ENCODE measurements at regions not wholly inside any gene's neighbourhood (a gene's known extent, or its start where the extent isn't known, plus 50 kb on each side); places are given as distances from the start of the nearest gene placed in this dataset.
"Not testable (repeated sequence)": the region's sequence is repeated elsewhere in the genome, so short reads cannot be mapped to it uniquely, and the experiment has no call there.

- H3K27ac ChIP-seq (ENCODE audit: control insufficient read depth, insufficient read depth, low read length); H3K4me1 ChIP-seq (ENCODE audit: control insufficient read depth, extremely low read depth, insufficient read depth, low read length); DNase-seq (ENCODE audit: low read depth, low spot score); H3K4me2 ChIP-seq (ENCODE audit: control insufficient read depth, extremely low read depth, insufficient read depth, low read depth, low read length); FAIRE-seq; H3K79me2 ChIP-seq (ENCODE audit: control insufficient read depth, insufficient read depth, low read length); H3K9me1 ChIP-seq (ENCODE audit: control insufficient read depth, extremely low read depth, insufficient read depth, low read length); H3K27me3 ChIP-seq (ENCODE audit: control insufficient read depth, extremely low read depth, insufficient read depth, low read length); dilution Hi-C loops (cut with MboI; ENCODE audit: extremely low pct_ligation_motif_present, low sequenced_read_pairs); H3K36me3 ChIP-seq (ENCODE audit: control insufficient read depth in 2 of 2, extremely low read depth in 1 of 2, insufficient read depth in 2 of 2, low read length in 2 of 2); H2AFZ ChIP-seq (ENCODE audit: control insufficient read depth, low read length); H3K4me3 ChIP-seq (ENCODE audit: control insufficient read depth in 2 of 3, extremely low read depth in 1 of 3, insufficient read depth in 2 of 3, low read depth in 1 of 3, low read length in 3 of 3); H3K9ac ChIP-seq (ENCODE audit: control insufficient read depth, extremely low read depth, insufficient read depth, low read length); H3K9me3 ChIP-seq (ENCODE audit: control insufficient read depth, low read depth, low read length); H4K20me1 ChIP-seq (ENCODE audit: control insufficient read depth, extremely low read depth, insufficient read depth, low read length): not testable (repeated sequence)
These were observed 142.2 kb upstream of the ZNF722 start for GRCh38 chr7:63856466-63856865.

- TF ChIP-seq CTCF (optimal IDR thresholded peaks at IDR 0.05 in 1 of 3, IDR thresholded peaks at IDR 0.05 in 1 of 3, conservative IDR thresholded peaks at IDR 0.05 in 1 of 3; ENCODE audit: extremely low read depth in 1 of 3, insufficient read depth in 2 of 3, low read length in 3 of 3), result no peak
- TF ChIP-seq EZH2 (IDR thresholded peaks at IDR 0.05; ENCODE audit: low read length), result no peak
These were observed 131.5 kb upstream of the ZNF722 start for GRCh38 chr7:63867127-63867526.

GRCh38 chr7:63874242-63874641 is 124.4 kb upstream of the ZNF722 start:
- H2AFZ ChIP-seq (ENCODE audit: control insufficient read depth, low read length); H3K9ac ChIP-seq (ENCODE audit: control insufficient read depth, extremely low read depth, insufficient read depth, low read length); H3K27me3 ChIP-seq (ENCODE audit: control insufficient read depth, extremely low read depth, insufficient read depth, low read length); DNase-seq (ENCODE audit: low read depth, low spot score); H3K9me3 ChIP-seq (ENCODE audit: control insufficient read depth, low read depth, low read length); H3K4me2 ChIP-seq (ENCODE audit: control insufficient read depth, extremely low read depth, insufficient read depth, low read depth, low read length); FAIRE-seq; H3K36me3 ChIP-seq (ENCODE audit: control insufficient read depth in 2 of 2, extremely low read depth in 1 of 2, insufficient read depth in 2 of 2, low read length in 2 of 2); H3K27ac ChIP-seq (ENCODE audit: control insufficient read depth, insufficient read depth, low read length); H3K4me3 ChIP-seq (ENCODE audit: control insufficient read depth in 2 of 3, extremely low read depth in 1 of 3, insufficient read depth in 2 of 3, low read depth in 1 of 3, low read length in 3 of 3); dilution Hi-C loops (cut with MboI; ENCODE audit: extremely low pct_ligation_motif_present, low sequenced_read_pairs); H3K9me1 ChIP-seq (ENCODE audit: control insufficient read depth, extremely low read depth, insufficient read depth, low read length); H3K4me1 ChIP-seq (ENCODE audit: control insufficient read depth, extremely low read depth, insufficient read depth, low read length); H4K20me1 ChIP-seq (ENCODE audit: control insufficient read depth, extremely low read depth, insufficient read depth, low read length); H3K79me2 ChIP-seq (ENCODE audit: control insufficient read depth, insufficient read depth, low read length): not testable (repeated sequence)

More at GRCh38 chr7:63867127-63867526, 131.5 kb upstream of the ZNF722 start:
- dilution Hi-C loops (cut with MboI; ENCODE audit: extremely low pct_ligation_motif_present, low sequenced_read_pairs), result no loop called here
- DNase-seq (ENCODE audit: low read depth, low spot score) (no peak), FAIRE-seq (no peak)
- H3K27ac ChIP-seq (ENCODE audit: control insufficient read depth, insufficient read depth, low read length), result no peak overlapping the region
- H4K20me1 ChIP-seq (ENCODE audit: control insufficient read depth, extremely low read depth, insufficient read depth, low read length), result no peaks in the 10 kb centered on the region
- no peak overlapping the region for H3K4me3 ChIP-seq (ENCODE audit: control insufficient read depth in 2 of 3, extremely low read depth in 1 of 3, insufficient read depth in 2 of 3, low read depth in 1 of 3, low read length in 3 of 3)
- H3K4me2 ChIP-seq (ENCODE audit: control insufficient read depth, extremely low read depth, insufficient read depth, low read depth, low read length), result no peak overlapping the region
- no peaks in the 10 kb centered on the region for H3K9me1 ChIP-seq (ENCODE audit: control insufficient read depth, extremely low read depth, insufficient read depth, low read length)
- H3K9ac ChIP-seq (ENCODE audit: control insufficient read depth, extremely low read depth, insufficient read depth, low read length), result no peak overlapping the region
- no peaks in the 10 kb centered on the region for H3K4me1 ChIP-seq (ENCODE audit: control insufficient read depth, extremely low read depth, insufficient read depth, low read length)
- H3K79me2 ChIP-seq (ENCODE audit: control insufficient read depth, insufficient read depth, low read length), result no peaks in the 10 kb centered on the region
- H3K27me3 ChIP-seq (ENCODE audit: control insufficient read depth, extremely low read depth, insufficient read depth, low read length), result no peaks in the 10 kb centered on the region
- H2AFZ ChIP-seq (ENCODE audit: control insufficient read depth, low read length), result no peak overlapping the region
- H3K36me3 ChIP-seq (ENCODE audit: control insufficient read depth in 2 of 2, extremely low read depth in 1 of 2, insufficient read depth in 2 of 2, low read length in 2 of 2), result no peaks in the 10 kb centered on the region
- no peaks in the 10 kb centered on the region for H3K9me3 ChIP-seq (ENCODE audit: control insufficient read depth, low read depth, low read length)

Measured in keratinocyte (primary cell).